IMR-90 (cell line): ENCODE measurements at regions not wholly inside any gene's neighbourhood (a gene's known extent, or its start where the extent isn't known, plus 50 kb on each side); places are given as distances from the start of the nearest gene placed in this dataset.

Experiments used
- ATAC-seq: fragments of 200-7000 bp; cut with Tn5 transposase; 2 replicates; pipeline ENCODE4 v1.9.1; 2020; ENCODE audit warnings: low read depth, mild to moderate bottlenecking, moderate library complexity
- BruUV-seq: library from RNA; stranded (reverse); fragments of 400-500 nt; replicated peaks from 2 replicates; lab custom pipeline; 2021; lab: Mats Ljungman, UMichigan
- CTCF ChIA-PET: fragments of 300-600 bp; formaldehyde crosslinking; extraction: SDS; loops from one replicate; lab custom pipeline; 2021; ENCODE audit warnings: antibody characterized with exemption; lab: Yijun Ruan, JAX
- POLR2A ChIA-PET: fragments of 300-600 bp; sonication (Branson Sonifier 250); formaldehyde crosslinking; loops from one replicate; lab custom pipeline; 2022; ENCODE audit warnings: antibody characterized with exemption; ENCODE audit not compliant: unreplicated experiment; lab: Charles Lee
- DNase-seq: peaks from one replicate; pipeline ENCODE4 v3.0.0; 2013
- H2AFZ ChIP-seq: replicated peaks from 2 replicates; pipeline ENCODE3; 2013; ENCODE audit warnings: low read length, mild to moderate bottlenecking; ENCODE audit not compliant: poor library complexity
- H2AK5ac ChIP-seq: 2 replicates; pipeline ENCODE4 v1.6.1; 2013; ENCODE audit warnings: low read depth, low read length, inconsistent platforms
- H2AK9ac ChIP-seq: replicated peaks from 2 replicates; pipeline ENCODE3; 2013; ENCODE audit warnings: mild to moderate bottlenecking, low read depth, low read length, moderate library complexity; ENCODE audit not compliant: poor library complexity
- H2BK120ac ChIP-seq: 2 replicates; pipeline ENCODE4 v1.6.1; 2013; ENCODE audit warnings: low read depth, low read length, inconsistent platforms
- H2BK15ac ChIP-seq: 3 replicates; pipeline ENCODE4 v1.6.1; 2013; ENCODE audit warnings: low read depth, low read length, inconsistent platforms
- H2BK20ac ChIP-seq: 2 replicates; pipeline ENCODE4 v1.6.1; 2013; ENCODE audit warnings: low read depth, mild to moderate bottlenecking, inconsistent platforms, low read length, moderate library complexity
- H2BK5ac ChIP-seq: 2 replicates; pipeline ENCODE4 v1.6.1; 2013; ENCODE audit warnings: mild to moderate bottlenecking, low read depth, low read length, inconsistent platforms; ENCODE audit not compliant: poor library complexity, severe bottlenecking
- H3K14ac ChIP-seq: replicated peaks from 2 replicates; pipeline ENCODE4 v1.6.1; 2013; ENCODE audit warnings: low read depth, low read length, inconsistent platforms
- H3K18ac ChIP-seq: 2 replicates; pipeline ENCODE4 v1.6.1; 2013; ENCODE audit warnings: low read depth, low read length, control low read depth
- H3K23ac ChIP-seq: 2 replicates; pipeline ENCODE4 v1.6.1; 2013; ENCODE audit warnings: low read depth, low read length, inconsistent platforms
- H3K27ac ChIP-seq: 2 replicates; pipeline ENCODE4 v1.5.1; 2013; ENCODE audit warnings: mild to moderate bottlenecking, control low read depth, low read length; ENCODE audit not compliant: insufficient read depth
- H3K27me3 ChIP-seq: 2 replicates; pipeline ENCODE4 v1.6.1; 2013; ENCODE audit warnings: low read length; ENCODE audit not compliant: control insufficient read depth, insufficient read depth
- H3K36me3 ChIP-seq: 2 replicates; pipeline ENCODE4 v1.6.1; 2013; ENCODE audit warnings: low read length, mixed read lengths; ENCODE audit not compliant: control insufficient read depth, insufficient read depth
- H3K4ac ChIP-seq: 2 replicates; pipeline ENCODE4 v1.6.1; 2013; ENCODE audit warnings: low read depth, low read length, inconsistent platforms
- H3K4me1 ChIP-seq: 2 replicates; pipeline ENCODE4 v1.6.1; 2013; ENCODE audit warnings: low read length, mixed read lengths; ENCODE audit not compliant: control insufficient read depth, insufficient read depth
- H3K4me2 ChIP-seq: 2 replicates; pipeline ENCODE4 v1.6.1; 2013; ENCODE audit warnings: low read depth, mild to moderate bottlenecking, control low read depth, low read length, moderate library complexity
- H3K4me3 ChIP-seq: 2 replicates; pipeline ENCODE4 v1.5.1; 2013; ENCODE audit warnings: low read depth, mild to moderate bottlenecking, control low read depth, low read length, moderate library complexity; ENCODE audit not compliant: insufficient read depth
- H3K56ac ChIP-seq: 2 replicates; pipeline ENCODE4 v1.6.1; 2013; ENCODE audit warnings: low read length, inconsistent platforms; ENCODE audit not compliant: insufficient read depth; ENCODE audit errors: extremely low read depth
- H3K79me1 ChIP-seq, 2 experiments: 2 replicates each; pipeline ENCODE4 v1.6.1; 2013; ENCODE audit warnings: low read length in 2 of 2, inconsistent platforms in 1 of 2, low read depth in 1 of 2
- H3K9ac ChIP-seq: 2 replicates; pipeline ENCODE4 v1.6.1; 2013; ENCODE audit warnings: low read depth, low read length, control low read depth
- H3K9me1 ChIP-seq: 2 replicates; pipeline ENCODE4 v1.6.1; 2013; ENCODE audit warnings: low read length, inconsistent platforms; ENCODE audit not compliant: insufficient read depth
- H3K9me3 ChIP-seq: 2 replicates; pipeline ENCODE4 v1.6.1; 2013; ENCODE audit warnings: low read length; ENCODE audit not compliant: control insufficient read depth, insufficient read depth
- H4K20me1 ChIP-seq: 2 replicates; pipeline ENCODE4 v1.6.1; 2013; ENCODE audit warnings: low read length, inconsistent platforms; ENCODE audit not compliant: insufficient read depth
- H4K5ac ChIP-seq: 2 replicates; pipeline ENCODE4 v1.6.1; 2013; ENCODE audit warnings: mild to moderate bottlenecking, low read depth, low read length, control low read depth
- H4K8ac ChIP-seq, 2 experiments: 2 replicates each; pipeline ENCODE4 v1.6.1; 2013; ENCODE audit warnings: low read depth in 2 of 2, low read length in 2 of 2, control low read depth in 1 of 2, inconsistent platforms in 1 of 2
- H4K91ac ChIP-seq: 2 replicates; pipeline ENCODE4 v1.6.1; 2013; ENCODE audit warnings: low read depth, low read length, inconsistent platforms; ENCODE audit not compliant: insufficient read depth
- BHLHE40 ChIP-seq: fragments of 150-350 bp; IDR thresholded peaks from 2 replicates; pipeline ENCODE4 v1.6.1; 2016; ENCODE audit warnings: mild to moderate bottlenecking, low read depth, low read length
- CHD1 ChIP-seq: IDR thresholded peaks from 2 replicates; pipeline ENCODE4 v1.6.1; 2012; ENCODE audit warnings: low read depth, low read length, improper control_type of control experiment
- FOS ChIP-seq: fragments of 150-350 bp; IDR thresholded peaks from 2 replicates; pipeline ENCODE4 v1.6.1; 2016; ENCODE audit warnings: low read depth, low read length
- MAFK ChIP-seq: IDR thresholded peaks from 2 replicates; pipeline ENCODE4 v1.6.1; 2012; ENCODE audit warnings: low read depth, low read length, improper control_type of control experiment
- MAZ ChIP-seq: IDR thresholded peaks from 2 replicates; pipeline ENCODE4 v1.6.1; 2012; ENCODE audit warnings: low read depth, mild to moderate bottlenecking, low read length, improper control_type of control experiment, moderate library complexity, borderline replicate concordance
- MXI1 ChIP-seq: IDR thresholded peaks from 2 replicates; pipeline ENCODE4 v1.6.1; 2012; ENCODE audit warnings: low read depth, mild to moderate bottlenecking, low read length, moderate library complexity, borderline replicate concordance
- NFE2L2 ChIP-seq: fragments of 150-350 bp; IDR thresholded peaks from 2 replicates; pipeline ENCODE4 v1.6.1; 2016; ENCODE audit warnings: low read depth, mild to moderate bottlenecking, low read length
- POLR2A ChIP-seq: IDR thresholded peaks from 2 replicates; pipeline ENCODE4 v1.6.1; 2012; ENCODE audit warnings: mild to moderate bottlenecking, low read depth, low read length
- dilution Hi-C: fragments of 300-500 bp; cut with HindIII; formaldehyde crosslinking; loops from one replicate; pipeline ENCODE4 v1.14.3; 2018; ENCODE audit warnings: low sequenced_read_pairs; ENCODE audit not compliant: unreplicated experiment
- in situ Hi-C: fragments of 300-500 bp; cut with MboI; formaldehyde crosslinking; loops from 3 replicates; pipeline ENCODE4 v1.14.3; 2019; ENCODE audit warnings: low sequenced_read_pairs, inconsistent platforms, mixed read lengths
- intact Hi-C: fragments of 100-400 bp; cut with micrococcal nuclease; formaldehyde crosslinking; loops from 2 replicates; pipeline ENCODE4 v1.10.0; 2022

- Histone ChIP-seq H3K14ac (no peak overlapping the region), H2AK9ac (no peak overlapping the region), H2BK5ac (no peak overlapping the region), H4K5ac (no peak overlapping the region), H2AFZ (no peak overlapping the region), H3K56ac (no peak overlapping the region), H3K23ac (no peak overlapping the region), H3K4me3 (no peak overlapping the region), H2AK5ac (no peak overlapping the region), H3K36me3 (no peaks in the 10 kb centered on the region), H3K4ac (no peak overlapping the region), H3K27me3 (no peaks in the 10 kb centered on the region), H2BK20ac (no peak overlapping the region), H3K4me1 (no peaks in the 10 kb centered on the region), H3K4me2 (no peak overlapping the region), H4K20me1 (no peaks in the 10 kb centered on the region), H3K9ac (no peak overlapping the region), H3K9me1 (no peaks in the 10 kb centered on the region), H3K79me1 (no peaks in the 10 kb centered on the region), H3K27ac (no peak overlapping the region), H2BK120ac (no peak overlapping the region), H3K18ac (no peak overlapping the region), H2BK15ac (no peak overlapping the region), H4K91ac (no peak overlapping the region), H4K8ac (no peak overlapping the region), H3K9me3 (peaks cover 10% of the 10 kb centered on the region)
- dilution Hi-C loops, result no loop called here
- ATAC-seq (no peak), DNase-seq (no peak)
- ChIA-PET POLR2A (no interaction called here), CTCF (no interaction called here)
- in situ Hi-C loops, result no loop called here
- intact Hi-C loops, result no loop called here
- TF ChIP-seq BHLHE40, result no peak
- TF ChIP-seq MXI1, result no peak
- TF ChIP-seq CHD1, result no peak
- no peak for TF ChIP-seq FOS
- TF ChIP-seq MAZ, result no peak
- TF ChIP-seq NFE2L2, result no peak
- no peak for TF ChIP-seq POLR2A
- no peak for TF ChIP-seq MAFK
- no TSS peak for BruUV-seq
Measured at GRCh38 chr18:64714086-64714485, 565.2 kb upstream of the LINC00305 start.
